T-helper 2 cell treated with Interferon-gamma antibody and Interleukin-4, amounts not matched to agents 100 ng/mL and 5 ng/mL, for 36 hours (primary cell): ENCODE measurements at regions not wholly inside any gene's neighbourhood (a gene's known extent, or its start where the extent isn't known, plus 50 kb on each side); places are given as distances from the start of the nearest gene placed in this dataset.
"Not testable (repeated sequence)": the region's sequence is repeated elsewhere in the genome, so short reads cannot be mapped to it uniquely, and the experiment has no call there.

Experiments used
- intact Hi-C: fragments of 100-400 bp; cut with micrococcal nuclease; formaldehyde crosslinking; loops from one replicate; pipeline ENCODE4 v1.15.1; 2023

DNA sequence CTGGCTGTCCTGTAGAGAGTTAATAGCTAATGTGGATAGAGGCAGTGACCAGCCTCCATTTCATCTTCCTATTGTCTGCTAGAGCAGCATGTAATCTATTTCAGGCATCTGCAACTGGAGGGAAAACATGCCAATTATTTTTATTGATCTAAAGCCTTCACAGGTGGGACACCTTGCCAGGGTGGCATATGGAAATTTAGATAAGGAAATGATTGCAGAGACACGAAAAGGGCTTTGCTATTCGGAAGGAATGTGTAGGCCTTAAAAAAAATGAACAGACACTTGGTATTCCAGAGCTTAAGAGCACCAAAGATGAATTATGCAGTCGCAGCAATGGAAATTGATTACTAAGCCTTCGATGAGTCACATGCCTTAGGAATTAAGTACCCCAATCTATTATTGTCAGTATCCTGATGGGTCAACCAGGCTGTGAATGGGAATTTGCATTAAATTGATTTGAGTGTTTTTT, 454.7 kb downstream of the SQOR start:
- intact Hi-C loops = no loop called here

DNA sequence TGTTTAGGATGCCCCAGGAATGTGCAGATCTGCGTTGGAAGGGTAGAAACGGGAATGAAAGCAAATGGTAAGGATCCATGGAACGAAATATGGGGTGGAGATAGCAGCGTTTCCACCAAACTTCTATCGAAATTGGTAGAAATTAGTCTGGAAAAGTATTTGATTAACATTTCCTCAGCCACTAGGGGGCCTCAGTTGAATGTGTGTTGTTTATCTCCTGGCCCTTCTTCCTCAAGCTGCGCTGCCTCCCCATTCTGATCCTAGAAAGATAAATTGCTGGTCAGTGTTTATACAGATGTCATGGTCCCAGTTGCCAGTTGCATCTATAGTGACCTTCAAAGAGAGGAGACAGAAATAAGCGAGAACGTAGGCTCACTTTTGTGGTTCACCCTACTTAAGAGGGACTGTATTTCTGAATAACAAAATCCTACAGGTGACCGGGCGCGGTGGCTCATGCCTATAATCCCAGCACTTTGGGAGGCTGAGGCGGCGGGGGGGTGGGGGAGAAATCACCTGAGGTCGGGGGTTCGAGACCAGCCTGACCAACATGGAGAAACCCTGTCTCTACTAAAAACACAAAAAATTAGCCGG, 457.1 kb downstream of the SQOR start:
- intact Hi-C loops = no loop called here

DNA sequence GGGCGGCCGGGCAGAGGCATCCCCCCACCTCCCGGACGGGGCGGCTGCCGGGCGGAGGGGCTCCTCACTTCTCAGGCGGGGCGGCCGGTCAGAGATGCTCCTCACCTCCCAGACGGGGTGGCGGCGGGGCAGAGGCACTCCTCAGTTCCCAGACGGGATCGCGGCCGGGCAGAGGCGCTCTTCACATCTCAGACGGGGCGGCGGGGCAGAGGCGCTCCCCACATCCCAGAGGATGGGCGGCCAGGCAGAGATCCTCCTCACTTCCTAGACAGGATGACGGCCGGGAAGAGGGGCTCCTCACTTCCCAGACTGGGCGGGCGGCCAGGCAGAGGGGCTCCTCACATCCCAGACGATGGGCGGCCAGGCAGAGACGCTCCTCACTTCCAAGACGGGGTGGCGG, 463.2 kb downstream of the SQOR start:
- intact Hi-C loops = not testable (repeated sequence)

DNA sequence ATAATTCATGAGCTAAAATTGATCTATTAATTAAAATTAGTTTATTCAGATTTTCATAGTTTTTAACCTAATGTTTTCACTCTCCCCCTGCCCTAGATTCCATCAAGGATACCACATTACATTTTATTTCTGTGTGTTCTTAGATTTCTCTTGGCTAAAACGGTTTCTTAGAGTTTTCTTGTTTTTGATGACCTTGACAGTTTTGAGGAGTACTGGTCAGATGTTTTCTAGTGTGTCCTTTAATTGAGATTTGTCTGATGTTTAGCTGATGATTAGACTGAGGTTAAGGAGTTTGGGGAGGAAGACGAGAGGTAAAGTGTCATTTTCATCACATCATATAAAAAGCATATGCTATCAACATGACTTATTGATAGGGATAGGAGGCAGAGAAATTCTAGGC, 475.9 kb downstream of the SQOR start:
- intact Hi-C loops = no loop called here

DNA sequence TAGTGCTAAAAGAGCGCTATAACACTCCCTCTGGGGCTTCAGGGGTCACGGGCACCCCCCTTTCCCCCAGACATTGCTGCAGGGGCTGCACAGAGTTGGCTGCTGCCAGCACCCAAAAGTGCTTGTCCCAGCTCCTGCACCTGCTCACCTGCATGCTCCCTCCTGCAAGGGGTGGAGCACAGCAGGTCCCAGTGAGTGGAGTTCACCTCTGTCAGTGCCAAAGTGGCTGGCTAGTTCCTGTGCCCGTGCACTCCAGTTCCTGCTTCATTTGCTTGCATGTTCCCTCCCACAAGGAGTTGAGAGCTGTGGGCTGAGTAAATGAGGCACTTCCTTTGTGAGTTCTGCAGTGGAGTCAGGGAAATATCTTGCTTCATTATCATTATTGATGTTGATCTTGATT, 476.9 kb downstream of the SQOR start:
- intact Hi-C loops = no loop called here

DNA sequence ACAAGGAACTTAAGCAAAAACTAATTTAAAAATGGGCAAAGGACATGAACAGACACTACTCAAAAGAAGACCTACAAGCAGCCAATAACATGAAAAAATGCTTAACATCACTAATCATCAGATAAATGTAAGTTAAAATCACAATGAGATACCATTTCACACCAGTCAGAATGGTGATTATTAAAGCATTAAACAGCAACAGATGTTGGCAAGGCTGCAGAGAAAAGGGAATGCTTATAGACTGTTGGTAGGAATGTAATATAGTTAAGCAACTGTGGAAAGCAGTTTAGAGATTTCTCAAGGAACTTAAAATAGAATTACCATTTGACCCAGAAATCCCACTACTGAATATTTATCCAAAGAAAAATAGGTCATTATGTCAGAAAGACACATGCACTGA, 482.2 kb downstream of the SQOR start:
- intact Hi-C loops = no loop called here

DNA sequence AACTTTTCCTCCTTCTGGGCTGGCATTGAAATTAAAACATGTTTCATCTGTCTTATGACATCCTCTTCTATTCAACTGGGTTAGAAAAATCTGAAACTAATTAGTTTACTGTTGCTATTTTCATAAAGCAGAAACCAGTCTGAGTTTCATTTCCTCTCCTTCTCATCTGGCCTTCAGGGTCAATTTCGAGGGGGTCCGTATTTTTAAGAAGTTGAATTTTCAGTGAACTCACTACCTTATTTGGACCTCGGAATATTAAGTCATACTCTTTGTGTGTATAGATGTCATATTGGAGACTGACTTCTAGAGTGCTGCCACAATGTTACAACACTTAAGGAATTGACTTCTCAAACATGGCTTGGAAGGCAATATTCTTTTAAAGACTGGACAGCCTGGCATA, 485.9 kb downstream of the SQOR start:
- intact Hi-C loops = no loop called here

DNA sequence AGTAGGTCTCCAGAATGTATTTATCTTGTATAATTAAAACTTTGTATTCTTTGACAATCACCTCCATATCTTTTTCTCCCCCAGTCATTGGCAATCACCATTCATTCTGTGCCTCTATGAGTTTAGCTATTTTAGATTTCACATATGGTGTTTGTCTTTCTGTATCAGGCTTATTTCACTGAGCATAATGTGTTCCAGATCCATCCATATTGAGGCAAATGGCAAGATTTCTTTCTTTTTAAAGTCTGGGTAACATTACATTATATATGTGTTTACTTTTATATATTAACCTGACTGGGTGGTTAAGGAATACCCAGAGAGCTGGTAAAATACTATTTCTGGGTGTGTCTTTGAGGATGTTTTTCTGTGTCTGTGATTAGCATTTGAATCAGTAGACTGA, 486.6 kb downstream of the SQOR start:
- intact Hi-C loops = no loop called here

DNA sequence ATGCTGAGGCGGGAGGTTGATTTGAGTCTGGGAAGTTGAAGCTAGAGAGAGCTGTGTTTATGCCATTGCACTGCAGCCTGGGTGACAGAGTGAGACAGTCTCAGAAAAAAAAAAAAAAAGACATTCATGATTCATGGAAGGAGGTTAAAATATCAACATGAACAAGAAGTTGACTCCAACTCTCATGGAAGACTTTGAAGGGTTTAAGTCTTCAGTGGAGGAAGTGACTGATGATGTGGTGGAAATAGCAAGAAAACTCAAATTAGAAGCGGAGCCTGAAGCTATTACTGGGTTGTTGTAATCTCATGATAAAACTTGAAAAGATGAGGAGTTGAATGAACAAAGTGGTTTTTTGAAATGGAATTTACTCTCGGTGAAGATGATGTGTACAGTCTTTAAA, 491.8 kb downstream of the SQOR start:
- intact Hi-C loops = no loop called here

DNA sequence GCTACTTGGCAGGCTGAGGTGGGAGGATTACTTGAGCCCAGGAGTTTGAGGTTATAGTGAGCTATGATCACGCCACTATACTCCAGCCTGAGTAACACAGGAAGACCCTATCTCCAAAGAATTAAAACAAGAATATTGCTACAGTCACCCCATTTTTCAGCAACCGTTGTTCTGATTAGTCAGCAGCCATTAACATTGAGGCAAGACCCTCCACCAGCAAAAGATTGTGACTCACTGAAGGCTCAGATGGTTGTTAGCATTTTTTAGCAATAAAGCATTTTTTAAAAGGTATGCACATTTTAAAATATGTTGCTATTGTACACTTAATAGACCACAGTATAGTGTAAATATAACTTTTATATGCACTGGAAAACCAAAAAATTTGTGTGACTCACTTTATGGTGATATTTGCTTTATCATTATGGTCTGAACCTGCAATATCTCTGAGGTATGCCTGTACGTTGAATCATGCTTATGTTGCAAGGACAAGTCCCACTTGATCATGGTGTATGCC, 492.6 kb downstream of the SQOR start:
- intact Hi-C loops = no loop called here

DNA sequence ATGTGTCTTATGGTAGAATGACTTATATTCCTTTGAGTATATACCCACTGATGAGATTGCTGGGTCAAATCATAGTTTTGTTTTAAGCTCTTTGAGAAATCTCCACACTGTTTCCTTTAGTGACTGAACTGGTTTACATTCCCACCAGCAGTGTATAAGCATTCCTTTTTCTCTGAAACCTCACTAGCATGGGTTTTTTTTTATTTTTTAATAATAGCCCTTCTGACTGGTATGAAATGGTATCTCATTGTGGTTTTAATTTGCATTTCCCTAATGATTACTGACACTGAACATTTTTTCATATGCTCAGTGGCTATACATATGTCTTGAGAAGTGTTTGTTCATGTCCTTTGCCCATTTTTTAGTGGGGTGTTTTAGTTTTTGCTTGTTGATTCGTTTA, 494.3 kb downstream of the SQOR start:
- intact Hi-C loops = no loop called here

DNA sequence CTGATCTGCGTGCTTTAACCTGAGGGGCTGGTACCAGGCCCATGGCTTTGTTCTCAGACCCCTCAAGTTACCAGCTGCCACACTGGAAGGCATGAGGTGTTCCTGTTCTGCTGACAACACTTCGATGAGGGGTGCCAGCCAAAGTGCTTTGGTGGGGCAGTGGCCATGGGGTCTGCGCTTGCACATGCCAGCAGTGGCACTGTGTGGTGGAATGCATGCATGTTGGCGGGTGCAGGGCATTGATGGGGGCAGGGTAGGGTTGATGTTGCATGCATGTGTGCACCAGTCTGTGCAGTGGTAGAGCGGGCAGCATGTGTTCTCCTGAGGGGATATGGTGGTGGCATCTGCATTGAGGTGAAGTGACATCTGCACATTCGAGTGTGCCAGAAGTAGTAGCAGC, 497.0 kb downstream of the SQOR start:
- intact Hi-C loops = no loop called here

DNA sequence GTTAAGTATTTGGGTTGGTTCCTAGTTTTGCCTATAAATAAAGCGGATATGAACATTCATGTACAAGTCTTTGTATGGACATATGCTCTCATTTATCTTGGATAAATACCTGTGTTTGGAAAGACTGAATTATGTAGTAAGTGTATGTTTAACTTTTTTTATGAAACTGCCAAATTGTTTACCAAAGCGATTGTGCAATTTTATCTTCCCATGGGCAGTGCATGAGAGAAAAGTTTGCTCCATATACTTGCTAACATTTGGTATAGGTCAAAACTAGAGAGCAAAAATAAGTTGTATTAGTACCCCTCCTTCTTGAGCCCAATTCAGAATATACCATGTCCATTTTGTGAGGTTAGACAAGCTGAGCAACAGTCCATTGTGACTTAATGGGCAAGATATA, 502.6 kb downstream of the SQOR start:
- intact Hi-C loops = no loop called here

DNA sequence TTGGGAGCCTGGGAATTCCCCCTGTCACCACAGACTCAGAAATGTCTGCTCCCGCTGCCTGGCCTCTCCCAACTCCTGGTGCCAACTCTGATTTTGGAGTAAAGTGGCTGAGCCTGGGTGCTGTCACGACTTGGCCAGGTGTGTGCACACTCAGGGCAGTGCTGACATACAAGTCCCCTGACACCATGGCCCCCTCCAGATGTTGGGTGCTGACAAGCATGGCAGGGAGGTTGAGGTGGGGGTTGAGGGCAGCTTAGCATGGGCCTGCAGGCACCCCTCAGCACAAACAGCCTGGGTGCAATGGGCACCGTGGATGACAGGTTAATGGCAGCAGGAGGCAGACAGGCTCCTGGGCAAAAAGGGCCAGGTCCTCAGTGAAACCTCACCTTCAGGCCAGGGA, 511.2 kb downstream of the SQOR start:
- intact Hi-C loops = no loop called here

DNA sequence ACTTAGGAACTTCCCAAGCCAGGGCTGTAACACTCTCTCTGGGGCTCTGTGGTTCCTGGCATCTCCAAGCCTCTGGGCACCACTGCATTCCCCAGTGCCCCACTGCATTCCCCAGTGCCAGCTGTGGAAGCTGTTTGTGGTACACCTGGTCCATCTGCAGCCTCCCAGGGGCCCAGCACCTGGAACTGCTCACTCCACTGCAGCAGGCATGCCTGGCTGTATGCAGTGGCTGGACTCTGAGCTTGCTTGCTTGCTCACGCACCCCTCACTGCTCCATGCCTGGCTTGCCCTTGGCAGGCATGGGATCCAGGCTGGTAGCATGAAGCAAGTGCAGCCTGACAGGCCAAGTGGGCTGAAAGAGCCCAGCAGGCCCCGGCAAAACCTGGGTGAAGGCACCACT, 512.1 kb downstream of the SQOR start:
- intact Hi-C loops = no loop called here

DNA sequence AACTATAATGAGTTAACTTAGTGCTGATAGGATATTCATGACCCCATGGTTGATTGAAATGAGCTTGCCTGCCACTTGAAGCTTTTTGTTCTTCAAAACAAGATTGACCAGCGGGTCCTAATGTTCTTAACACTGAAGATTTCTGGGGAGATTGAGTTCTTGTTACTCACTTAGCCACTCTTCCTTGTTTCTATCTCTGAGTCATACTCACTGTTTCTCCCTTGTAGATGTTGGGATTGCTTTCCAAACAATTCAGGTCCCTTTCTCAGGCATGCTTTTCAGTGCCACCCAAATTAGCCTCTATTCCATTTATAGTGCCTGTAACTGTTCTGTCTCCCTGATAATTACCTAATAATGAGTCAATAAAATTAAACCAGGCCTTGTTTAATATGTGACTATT, 517.0 kb downstream of the SQOR start:
- intact Hi-C loops = no loop called here

DNA sequence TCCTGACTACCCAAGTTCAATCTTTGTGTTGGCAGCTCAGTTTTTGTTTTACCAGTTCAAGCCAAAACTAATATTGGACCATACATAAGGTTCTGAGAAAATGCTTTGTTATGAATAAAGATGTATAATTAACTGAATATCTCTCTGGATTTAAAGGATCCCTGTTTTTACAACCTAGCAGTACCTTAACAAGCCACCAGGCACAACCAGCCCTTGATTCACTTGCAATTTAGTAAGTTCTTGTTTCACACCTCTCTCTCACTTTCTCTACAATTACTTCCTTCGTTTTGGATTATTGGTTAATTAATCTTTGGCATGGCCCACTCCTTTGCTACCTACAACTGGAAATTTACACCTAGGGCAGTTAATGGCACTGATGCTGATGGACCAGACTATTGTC, 531.9 kb downstream of the SQOR start:
- intact Hi-C loops = no loop called here

DNA sequence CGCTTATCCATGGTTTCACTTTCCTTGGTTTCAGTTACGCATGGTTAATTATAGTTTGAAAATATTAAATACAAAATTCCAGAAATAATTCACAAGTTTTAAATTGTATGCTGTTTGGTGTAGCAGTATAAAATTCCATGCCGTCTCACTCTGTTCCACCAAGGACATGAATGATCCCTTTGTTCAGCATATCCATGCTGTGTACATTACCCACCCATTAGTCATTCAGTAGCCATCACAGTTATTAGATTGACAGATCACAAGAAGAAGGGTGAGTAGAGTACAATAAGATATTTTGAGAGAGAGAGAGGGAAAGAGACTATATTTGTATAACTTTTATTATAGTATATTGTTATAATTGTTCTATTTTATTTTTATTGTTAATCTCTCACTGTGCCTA, 535.5 kb downstream of the SQOR start:
- intact Hi-C loops = no loop called here

DNA sequence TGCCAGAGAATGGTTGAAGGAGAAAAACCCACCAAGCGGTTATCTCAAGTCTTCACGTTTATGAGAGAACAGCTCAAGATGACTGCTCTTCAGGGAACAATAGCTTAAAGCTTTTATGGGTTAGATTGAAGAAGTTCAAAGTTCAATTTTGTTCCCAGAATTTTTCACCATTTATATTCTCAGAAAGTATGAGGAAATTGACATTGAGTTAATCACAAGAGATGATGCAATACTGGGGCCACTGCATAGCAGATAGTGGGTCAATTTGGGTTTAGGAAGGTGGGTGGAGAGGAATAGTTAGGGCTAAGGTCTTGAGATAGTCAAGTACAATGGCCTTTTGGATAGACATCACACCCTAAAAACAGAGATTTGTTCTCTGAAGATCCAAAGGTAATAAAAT, 539.3 kb downstream of the SQOR start:
- intact Hi-C loops = no loop called here

DNA sequence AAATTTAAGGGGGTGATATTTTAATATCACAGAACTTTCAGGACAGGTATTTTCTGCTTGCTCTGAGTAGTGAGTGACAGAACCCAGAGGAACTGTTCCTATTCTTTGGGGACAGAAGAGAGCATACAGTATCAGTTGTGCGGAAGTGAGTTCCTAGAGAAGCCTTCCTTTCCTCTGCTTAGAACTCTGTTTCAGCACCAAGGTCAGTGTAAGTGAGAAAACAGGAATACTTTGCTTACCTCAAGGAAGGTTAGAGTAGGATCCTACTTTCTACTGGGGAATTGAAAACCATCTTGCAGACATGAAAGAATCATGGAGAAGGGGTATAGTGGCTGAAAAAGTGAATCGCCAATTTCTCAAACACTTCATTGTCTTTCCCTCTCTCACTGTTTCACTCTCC, 542.4 kb downstream of the SQOR start:
- intact Hi-C loops = no loop called here

DNA sequence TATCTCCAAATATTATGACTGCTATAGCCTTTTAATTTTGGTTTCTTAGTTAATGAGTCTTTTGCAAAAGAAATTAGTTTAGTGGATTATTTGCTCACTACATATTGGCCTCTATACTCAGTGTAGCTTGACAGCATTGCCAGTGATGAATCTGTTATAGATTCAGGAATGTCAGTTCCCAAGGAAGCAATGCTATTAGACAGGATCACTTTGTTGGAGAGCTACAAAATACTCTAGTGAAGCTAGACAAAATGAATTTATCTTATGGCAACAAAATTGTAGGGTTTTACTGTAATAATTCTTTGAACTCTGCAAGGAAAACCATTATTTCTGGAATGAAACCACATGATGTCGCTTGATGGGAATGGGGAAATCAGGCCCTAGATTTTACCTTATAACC, 543.3 kb downstream of the SQOR start:
- intact Hi-C loops = no loop called here

DNA sequence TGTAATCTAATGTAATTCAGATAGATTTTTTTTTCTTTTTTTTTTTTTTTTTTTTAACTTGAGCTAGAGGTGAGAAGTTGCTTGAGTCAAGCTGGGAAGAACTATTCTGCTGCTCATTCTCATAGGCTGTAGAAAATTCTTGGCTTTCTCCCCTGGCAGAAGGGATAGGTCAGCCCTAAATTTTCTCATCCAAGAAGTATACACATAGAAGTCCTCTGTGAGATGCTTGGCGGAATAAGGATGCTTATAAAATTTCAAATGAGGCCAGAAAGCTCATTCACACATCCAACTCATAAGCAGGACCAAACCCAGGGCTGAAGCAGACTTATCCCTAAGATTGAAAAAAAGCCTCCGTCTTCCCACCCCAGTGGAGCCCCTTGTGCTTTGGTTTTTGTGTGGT, 572.5 kb downstream of the SQOR start:
- intact Hi-C loops = no loop called here

DNA sequence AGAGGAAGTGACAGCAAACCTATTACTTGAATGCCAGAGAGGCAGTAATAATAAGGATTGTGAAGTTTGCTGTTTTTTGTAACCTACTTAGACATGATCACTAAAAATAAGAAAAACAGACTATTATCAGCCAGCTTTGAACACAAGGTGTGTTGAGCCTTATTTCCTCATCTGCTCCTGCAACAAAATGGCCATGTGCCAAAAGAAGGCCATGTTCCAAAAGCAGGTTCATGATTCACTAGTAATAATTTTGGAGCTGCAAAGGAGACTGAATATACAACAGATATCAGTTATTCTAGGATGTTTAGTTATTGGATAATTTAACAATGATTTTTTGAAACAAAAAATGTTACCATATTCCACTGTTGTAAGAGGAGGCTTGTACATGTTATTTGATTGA, 578.7 kb downstream of the SQOR start:
- intact Hi-C loops = no loop called here

DNA sequence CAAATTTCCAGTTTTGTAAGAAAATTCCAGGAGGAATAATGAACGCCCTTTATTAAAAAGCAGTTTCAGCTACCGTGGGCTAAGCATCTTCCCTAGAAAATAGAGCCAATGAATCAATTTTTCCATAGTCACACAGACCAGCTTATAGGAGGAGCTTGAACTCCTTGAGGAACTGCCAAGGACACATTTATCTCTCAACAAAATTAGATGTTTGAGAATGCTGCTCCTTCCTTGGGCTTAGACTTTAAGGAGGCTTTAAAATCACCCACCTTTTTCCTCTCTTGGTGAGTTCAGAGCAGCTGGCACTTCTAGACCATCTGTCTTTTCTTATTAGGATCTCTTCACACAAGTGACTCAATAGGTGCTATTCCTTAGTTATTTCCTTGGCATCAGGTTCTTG, 588.0 kb downstream of the SQOR start:
- intact Hi-C loops = no loop called here
